ENCODE measurements at regions not wholly inside any gene's neighbourhood (a gene's known extent, or its start where the extent isn't known, plus 50 kb on each side); places are given as distances from the start of the nearest gene placed in this dataset.

- no peak for DNase-seq (ENCODE audit: low read depth in 1 of 2, low spot score in 1 of 2)
- TF ChIP-seq POLR2AphosphoS5 (IDR thresholded peaks at IDR 0.05; ENCODE audit: low read depth) (no peak), SPI1 (IDR thresholded peaks at IDR 0.05; ENCODE audit: borderline replicate concordance, low read depth) (no peak), GABPA (IDR thresholded peaks at IDR 0.05; ENCODE audit: low read depth) (no peak)
- H3K4me3 ChIP-seq (replicated peaks; ENCODE audit: insufficient read depth, low read length): no peak overlapping the region
- H3K27me3 ChIP-seq (ENCODE audit: insufficient read depth, poor library complexity, severe bottlenecking): no peaks in the 10 kb centered on the region
- no peak overlapping the region for H3K27ac ChIP-seq (replicated peaks)
Measured at GRCh38 chr11:80432057-80432456, 991.2 kb upstream of the TENM4 start.

GRCh38 chr11:80424012-80424695, 983.3 kb upstream of the TENM4 start:
- TF ChIP-seq SPI1 (IDR thresholded peaks at IDR 0.05; ENCODE audit: borderline replicate concordance, low read depth) (no peak), POLR2AphosphoS5 (IDR thresholded peaks at IDR 0.05; ENCODE audit: low read depth) (no peak), REST (IDR thresholded peaks at IDR 0.05; ENCODE audit: insufficient replicate concordance, low read depth) (no peak), CTCF (IDR thresholded peaks at IDR 0.05; ENCODE audit: insufficient read depth, low read length) (no peak), GABPA (IDR thresholded peaks at IDR 0.05; ENCODE audit: low read depth) (no peak)
- no peak overlapping the region for H3K27ac ChIP-seq (replicated peaks)
- no peak for DNase-seq (ENCODE audit: low read depth in 1 of 2, low spot score in 1 of 2)
- H3K27me3 ChIP-seq (ENCODE audit: insufficient read depth, poor library complexity, severe bottlenecking): no peaks in the 10 kb centered on the region
- H3K4me3 ChIP-seq (replicated peaks; ENCODE audit: insufficient read depth, low read length): no peak overlapping the region

GRCh38 chr11:80420374-80420773, 979.5 kb upstream of the TENM4 start:
- H3K27me3 ChIP-seq (ENCODE audit: insufficient read depth, poor library complexity, severe bottlenecking): no peaks in the 10 kb centered on the region
- H3K4me3 ChIP-seq (replicated peaks; ENCODE audit: insufficient read depth, low read length): no peak overlapping the region
- no peak for DNase-seq (ENCODE audit: low read depth in 1 of 2, low spot score in 1 of 2)
- TF ChIP-seq SPI1 (IDR thresholded peaks at IDR 0.05; ENCODE audit: borderline replicate concordance, low read depth): no peak
- no peak for TF ChIP-seq POLR2AphosphoS5 (IDR thresholded peaks at IDR 0.05; ENCODE audit: low read depth)
- no peak for TF ChIP-seq REST (IDR thresholded peaks at IDR 0.05; ENCODE audit: insufficient replicate concordance, low read depth)
- TF ChIP-seq CTCF (IDR thresholded peaks at IDR 0.05; ENCODE audit: insufficient read depth, low read length): no peak
- no peak for TF ChIP-seq GABPA (IDR thresholded peaks at IDR 0.05; ENCODE audit: low read depth)
- no peak overlapping the region for H3K27ac ChIP-seq (replicated peaks)

- Histone ChIP-seq H3K4me3 (replicated peaks; ENCODE audit: insufficient read depth, low read length) (no peak overlapping the region), H3K27me3 (ENCODE audit: insufficient read depth, poor library complexity, severe bottlenecking) (no peaks in the 10 kb centered on the region), H3K27ac (replicated peaks) (no peak overlapping the region)
- no peak for TF ChIP-seq REST (IDR thresholded peaks at IDR 0.05; ENCODE audit: insufficient replicate concordance, low read depth)
- no peak for TF ChIP-seq POLR2AphosphoS5 (IDR thresholded peaks at IDR 0.05; ENCODE audit: low read depth)
- TF ChIP-seq GABPA (IDR thresholded peaks at IDR 0.05; ENCODE audit: low read depth): no peak
- no peak for TF ChIP-seq CTCF (IDR thresholded peaks at IDR 0.05; ENCODE audit: insufficient read depth, low read length)
- no peak for TF ChIP-seq SPI1 (IDR thresholded peaks at IDR 0.05; ENCODE audit: borderline replicate concordance, low read depth)
- no peak for DNase-seq (ENCODE audit: low read depth in 1 of 2, low spot score in 1 of 2)
Measured at GRCh38 chr11:80417681-80418080, 976.9 kb upstream of the TENM4 start.

Measured in HL-60 (cell line).